Keratinocyte (primary cell): ENCODE measurements at regions not wholly inside any gene's neighbourhood (a gene's known extent, or its start where the extent isn't known, plus 50 kb on each side); places are given as distances from the start of the nearest gene placed in this dataset.

ENCODE experiments used
- DNase-seq: peaks from one replicate; pipeline ENCODE4 v3.0.0-alpha.2; 2011; ENCODE audit warnings: low read depth, missing footprints, low spot score
- FAIRE-seq: peaks from 2 replicates; lab custom pipeline; 2011; peaks lifted over from hg19 to GRCh38; lab: Jason Lieb, UNC
- H2AFZ ChIP-seq: 2 replicates; pipeline ENCODE4 v1.6.0; 2012; ENCODE audit warnings: low read length, control low read depth, inconsistent platforms; ENCODE audit not compliant: control insufficient read depth
- H3K27ac ChIP-seq: 2 replicates; pipeline ENCODE4 v1.5.1; 2011; ENCODE audit warnings: low read length; ENCODE audit not compliant: control insufficient read depth, insufficient read depth
- H3K27me3 ChIP-seq: 3 replicates; pipeline ENCODE4 v1.6.0; 2011; ENCODE audit warnings: low read length; ENCODE audit not compliant: control insufficient read depth, insufficient read depth; ENCODE audit errors: extremely low read depth
- H3K36me3 ChIP-seq, 2 experiments: 2 replicates in 1 of 2; 3 replicates in 1 of 2; pipeline ENCODE4 v1.5.1; 2011; ENCODE audit warnings: low read length in 2 of 2, mild to moderate bottlenecking in 1 of 2; ENCODE audit not compliant: control insufficient read depth in 2 of 2, insufficient read depth in 2 of 2; ENCODE audit errors: extremely low read depth in 1 of 2
- H3K4me1 ChIP-seq: 3 replicates; pipeline ENCODE4 v1.5.1; 2011; ENCODE audit warnings: low read length; ENCODE audit not compliant: control insufficient read depth, insufficient read depth; ENCODE audit errors: extremely low read depth
- H3K4me2 ChIP-seq: 3 replicates; pipeline ENCODE4 v1.6.0; 2011; ENCODE audit warnings: low read depth, low read length; ENCODE audit not compliant: control insufficient read depth, insufficient read depth; ENCODE audit errors: extremely low read depth
- H3K4me3 ChIP-seq, 3 experiments: fragments of 200-600 bp in 1 of 3; sonication (generic) in 1 of 3; 2 replicates in 2 of 3; 3 replicates in 1 of 3; pipeline ENCODE4 v1.5.1; 2011 to 2016; ENCODE audit warnings: low read length in 3 of 3, mild to moderate bottlenecking in 3 of 3, control low read depth in 2 of 3, inconsistent platforms in 1 of 3, low read depth in 1 of 3, mixed read lengths in 1 of 3, mixed run types in 1 of 3, moderate library complexity in 1 of 3; ENCODE audit not compliant: control insufficient read depth in 2 of 3, insufficient read depth in 2 of 3; ENCODE audit errors: extremely low read depth in 1 of 3
- H3K79me2 ChIP-seq: 2 replicates; pipeline ENCODE4 v1.6.0; 2012; ENCODE audit warnings: low read length; ENCODE audit not compliant: control insufficient read depth, insufficient read depth
- H3K9ac ChIP-seq: 3 replicates; pipeline ENCODE4 v1.6.0; 2011; ENCODE audit warnings: low read length; ENCODE audit not compliant: control insufficient read depth, insufficient read depth; ENCODE audit errors: extremely low read depth
- H3K9me1 ChIP-seq: 3 replicates; pipeline ENCODE4 v1.6.0; 2011; ENCODE audit warnings: low read length; ENCODE audit not compliant: control insufficient read depth, insufficient read depth; ENCODE audit errors: extremely low read depth
- H3K9me3 ChIP-seq: 2 replicates; pipeline ENCODE4 v1.5.1; 2012; ENCODE audit warnings: low read depth, low read length; ENCODE audit not compliant: control insufficient read depth
- H4K20me1 ChIP-seq: 3 replicates; pipeline ENCODE4 v1.6.0; 2011; ENCODE audit warnings: low read length; ENCODE audit not compliant: control insufficient read depth, insufficient read depth; ENCODE audit errors: extremely low read depth
- CTCF ChIP-seq, 3 experiments: IDR thresholded peaks in 1 of 3; conservative IDR thresholded peaks in 1 of 3; optimal IDR thresholded peaks in 1 of 3; 2 replicates in 2 of 3; 3 replicates in 1 of 3; pipeline versions ENCODE3 to v1.5.1; 2011; ENCODE audit warnings: low read length in 3 of 3, mild to moderate bottlenecking in 3 of 3, moderate library complexity in 2 of 3, control low read depth in 1 of 3, inconsistent platforms in 1 of 3; ENCODE audit not compliant: insufficient read depth in 2 of 3; ENCODE audit errors: extremely low read depth in 1 of 3
- EZH2 ChIP-seq: IDR thresholded peaks from one replicate; pipeline ENCODE4 v1.6.1; 2012; ENCODE audit warnings: inconsistent platforms, mild to moderate bottlenecking, low read length, moderate library complexity
- dilution Hi-C: fragments of 300-500 bp; cut with MboI; formaldehyde crosslinking; loops from one replicate; pipeline ENCODE4 v1.7.0; 2020; ENCODE audit warnings: low sequenced_read_pairs; ENCODE audit not compliant: extremely low pct_ligation_motif_present

GRCh38 chr12:74620921-74621320 lies 83.3 kb downstream of the ATXN7L3B start:
- H2AFZ ChIP-seq = no peak overlapping the region
- H3K4me1 ChIP-seq = no peaks in the 10 kb centered on the region
- no peaks in the 10 kb centered on the region for H3K9me3 ChIP-seq
- H4K20me1 ChIP-seq = no peaks in the 10 kb centered on the region
- no peak overlapping the region for H3K4me3 ChIP-seq
- H3K4me2 ChIP-seq = no peak overlapping the region
- no peaks in the 10 kb centered on the region for H3K27me3 ChIP-seq
- TF ChIP-seq CTCF (optimal IDR thresholded peaks at IDR 0.05 in 1 of 3, IDR thresholded peaks at IDR 0.05 in 1 of 3, conservative IDR thresholded peaks at IDR 0.05 in 1 of 3; ENCODE audit: extremely low read depth in 1 of 3, insufficient read depth in 2 of 3, low read length in 3 of 3) = no peak
- TF ChIP-seq EZH2 = no peak
- H3K9me1 ChIP-seq = no peaks in the 10 kb centered on the region
- no peak for DNase-seq
- H3K9ac ChIP-seq = no peak overlapping the region
- H3K27ac ChIP-seq = no peak overlapping the region
- no peak for FAIRE-seq
- H3K36me3 ChIP-seq = no peaks in the 10 kb centered on the region
- H3K79me2 ChIP-seq = no peaks in the 10 kb centered on the region
- dilution Hi-C loops = no loop called here

GRCh38 chr12:74624201-74624600 lies 86.6 kb downstream of the ATXN7L3B start:
- Histone ChIP-seq H3K4me2 (no peak overlapping the region), H3K9me1 (no peaks in the 10 kb centered on the region), H3K79me2 (no peaks in the 10 kb centered on the region), H4K20me1 (no peaks in the 10 kb centered on the region), H3K9me3 (no peaks in the 10 kb centered on the region), H3K36me3 (no peaks in the 10 kb centered on the region), H3K27ac (no peak overlapping the region), H3K4me1 (no peaks in the 10 kb centered on the region), H3K27me3 (no peaks in the 10 kb centered on the region), H3K4me3 (no peak overlapping the region), H3K9ac (no peak overlapping the region), H2AFZ (no peak overlapping the region)
- dilution Hi-C loops = no loop called here
- FAIRE-seq = no peak
- TF ChIP-seq CTCF (optimal IDR thresholded peaks at IDR 0.05 in 1 of 3, IDR thresholded peaks at IDR 0.05 in 1 of 3, conservative IDR thresholded peaks at IDR 0.05 in 1 of 3; ENCODE audit: extremely low read depth in 1 of 3, insufficient read depth in 2 of 3, low read length in 3 of 3) (no peak), EZH2 (no peak)
- no peak for DNase-seq
